Body of pancreas (tissue), 4 donors: ENCODE measurements at regions not wholly inside any gene's neighbourhood (a gene's known extent, or its start where the extent isn't known, plus 50 kb on each side); places are given as distances from the start of the nearest gene placed in this dataset.

Experiments
- ATAC-seq: fragments of 150-250 bp; one replicate; pipeline ENCODE4 v1.9.1; 2016
- DNase-seq, 4 donors: peaks; one replicate each; pipeline ENCODE4 v3.0.0-alpha.2; 2019
- H3K27ac ChIP-seq, 4 donors: fragments of 200-600 bp; sonication (generic); 1 replicate in 3 of 4; 2 replicates in 1 of 4; pipeline versions ENCODE4 v1.5.1 to v1.6.1; 2016 to 2019; ENCODE audit warnings: mild to moderate bottlenecking in 1 of 4, mixed read lengths in 1 of 4, moderate library complexity in 1 of 4
- H3K27me3 ChIP-seq, 2 donors: fragments of 200-600 bp; sonication (generic); one replicate each; pipeline ENCODE4 v1.6.0; 2016; ENCODE audit warnings: mild to moderate bottlenecking in 1 of 2
- H3K36me3 ChIP-seq, 2 donors: fragments of 200-600 bp; sonication (generic); replicated peaks in 1 of 2; 2 replicates each; pipeline ENCODE4 v1.5.1; 2016; ENCODE audit warnings: low read depth in 2 of 2; ENCODE audit not compliant: insufficient read depth in 1 of 2
- H3K4me1 ChIP-seq: fragments of 200-600 bp; sonication (generic); one replicate; pipeline ENCODE4 v1.6.0; 2016
- H3K4me3 ChIP-seq, 2 donors: fragments of 200-600 bp; sonication (generic); 1 replicate in 1 of 2; 2 replicates in 1 of 2; pipeline ENCODE4 v1.5.1; 2016 to 2019
- H3K9me3 ChIP-seq, 3 donors: fragments of 200-600 bp; sonication (generic); 1 replicate in 2 of 3; 2 replicates in 1 of 3; pipeline ENCODE4 v1.5.1; 2016
- POLR2A ChIP-seq, 3 donors: fragments of 450-650 bp; IDR thresholded peaks; one replicate each; pipeline ENCODE4 v1.6.1; 2016; ENCODE audit warnings: antibody characterized with exemption in 3 of 3, mild to moderate bottlenecking in 2 of 3
- WGBS, 2 donors: methylation state at CpG; one replicate each; pipeline ENCODE4 v1.1.5; 2017; 5-methylcytosine and 5-hydroxymethylcytosine counted together
- intact Hi-C: fragments of 100-400 bp; cut with DNase I; formaldehyde crosslinking; loops from one replicate; pipeline ENCODE4 v1.15.1; 2023
- TF ChIP-seq, protein P1 (sequence below), 7 experiments: fragments of 450-650 bp in 4 of 7; fragments of 200-600 bp in 3 of 7; sonication (generic) in 3 of 7; IDR thresholded peaks; one replicate each; pipeline ENCODE4 v1.5.1; 2016 to 2019; ENCODE audit warnings: antibody characterized with exemption in 7 of 7

DNA sequence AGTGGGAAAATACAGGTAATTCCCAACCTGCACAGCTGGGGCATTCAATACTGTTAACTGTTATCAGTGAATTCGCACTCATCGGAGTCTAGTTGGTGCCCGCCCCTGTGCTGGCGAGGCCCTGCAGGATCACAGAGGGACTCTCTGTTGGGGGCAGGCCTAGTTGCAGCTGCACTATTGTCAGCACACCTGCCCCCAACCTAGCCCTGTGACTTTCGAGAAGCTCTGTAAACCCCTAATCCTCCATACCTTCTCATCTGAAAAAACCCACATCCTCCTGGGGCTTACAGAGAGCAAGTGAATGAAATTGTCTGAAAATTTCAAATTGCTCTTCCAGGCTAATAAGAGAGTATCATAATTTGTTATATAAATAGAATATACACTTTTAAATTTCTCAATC is 132.2 kb upstream of the NUDT4 start:
- Histone ChIP-seq H3K4me1 (peaks cover 8% of the 10 kb centered on the region), H3K9me3 (no peaks in the 10 kb centered on the region), H3K27me3 (no peaks in the 10 kb centered on the region), H3K36me3 (no peaks in the 10 kb centered on the region), H3K27ac (no peak overlapping the region), H3K4me3 (no peak overlapping the region)
- DNase-seq (no peak), ATAC-seq (no peak)
- WGBS, 2 donors, result 50 to 75% methylated on average over 4 to 5 of the region's 5 CpGs
- TF ChIP-seq, protein P1, sequence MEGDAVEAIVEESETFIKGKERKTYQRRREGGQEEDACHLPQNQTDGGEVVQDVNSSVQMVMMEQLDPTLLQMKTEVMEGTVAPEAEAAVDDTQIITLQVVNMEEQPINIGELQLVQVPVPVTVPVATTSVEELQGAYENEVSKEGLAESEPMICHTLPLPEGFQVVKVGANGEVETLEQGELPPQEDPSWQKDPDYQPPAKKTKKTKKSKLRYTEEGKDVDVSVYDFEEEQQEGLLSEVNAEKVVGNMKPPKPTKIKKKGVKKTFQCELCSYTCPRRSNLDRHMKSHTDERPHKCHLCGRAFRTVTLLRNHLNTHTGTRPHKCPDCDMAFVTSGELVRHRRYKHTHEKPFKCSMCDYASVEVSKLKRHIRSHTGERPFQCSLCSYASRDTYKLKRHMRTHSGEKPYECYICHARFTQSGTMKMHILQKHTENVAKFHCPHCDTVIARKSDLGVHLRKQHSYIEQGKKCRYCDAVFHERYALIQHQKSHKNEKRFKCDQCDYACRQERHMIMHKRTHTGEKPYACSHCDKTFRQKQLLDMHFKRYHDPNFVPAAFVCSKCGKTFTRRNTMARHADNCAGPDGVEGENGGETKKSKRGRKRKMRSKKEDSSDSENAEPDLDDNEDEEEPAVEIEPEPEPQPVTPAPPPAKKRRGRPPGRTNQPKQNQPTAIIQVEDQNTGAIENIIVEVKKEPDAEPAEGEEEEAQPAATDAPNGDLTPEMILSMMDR (IDR thresholded peaks at IDR 0.05), result no peak
- no peak for TF ChIP-seq POLR2A (IDR thresholded peaks at IDR 0.05)
- intact Hi-C loops, result no loop called here

DNA sequence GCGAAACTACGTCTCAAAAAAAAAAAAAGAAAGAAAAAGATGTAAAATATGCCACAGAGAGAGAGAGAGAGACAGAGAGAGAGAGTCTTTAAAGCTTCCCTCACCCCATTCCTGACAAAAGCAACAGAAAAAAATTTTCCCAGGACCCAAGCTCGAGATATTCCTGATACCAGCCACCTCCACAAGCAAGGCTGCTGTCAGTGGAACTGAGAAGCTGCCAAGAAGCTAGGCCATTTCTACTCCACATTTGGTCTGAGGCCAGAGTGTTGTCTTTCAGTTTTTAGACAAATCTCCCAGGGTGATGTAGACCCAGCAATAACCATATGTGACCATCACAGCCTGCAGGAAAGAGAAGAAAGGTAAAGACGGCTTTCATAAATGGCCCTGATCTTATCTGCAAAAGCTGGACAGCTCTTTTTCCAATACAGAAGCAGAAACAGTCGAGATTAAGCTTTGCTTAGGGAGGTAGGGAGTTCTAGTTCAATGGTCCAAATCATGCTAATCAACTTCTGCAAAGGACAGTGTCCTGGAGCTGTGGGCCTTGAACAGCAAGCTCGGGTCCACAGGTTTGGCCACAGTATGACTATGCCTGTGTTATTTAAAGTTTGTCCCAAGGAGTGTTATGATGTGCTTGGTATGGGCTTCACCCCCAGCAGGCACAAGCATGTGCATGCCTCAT is 130.3 kb upstream of the NUDT4 start:
- TF ChIP-seq, protein P1 (IDR thresholded peaks at IDR 0.05), result no peak
- no peak for TF ChIP-seq POLR2A (IDR thresholded peaks at IDR 0.05)
- no peak overlapping the region for H3K27ac ChIP-seq
- no peak for DNase-seq

DNA sequence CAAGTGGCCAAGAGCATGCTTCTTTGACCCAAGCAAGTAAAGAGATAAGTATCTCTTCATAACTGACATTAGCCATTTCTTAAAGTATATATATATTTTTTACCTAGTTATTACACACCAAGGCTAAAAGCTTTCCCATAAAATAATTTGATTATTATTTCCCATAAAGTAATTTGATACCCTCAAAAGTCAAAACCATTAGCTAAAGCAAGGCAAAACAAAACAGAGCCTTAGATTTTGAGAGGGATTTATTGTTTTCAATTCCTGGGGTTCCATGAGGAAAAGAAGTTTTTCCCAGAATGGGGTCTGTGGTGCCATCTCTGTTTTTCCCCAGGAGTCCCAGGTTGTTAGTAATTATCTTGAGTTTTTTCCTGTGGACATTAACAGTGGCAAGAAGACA is 125.5 kb upstream of the NUDT4 start:
- Histone ChIP-seq H3K36me3 (no peaks in the 10 kb centered on the region), H3K27ac (no peak overlapping the region), H3K4me3 (no peak overlapping the region), H3K27me3 (no peaks in the 10 kb centered on the region), H3K4me1 (no peaks in the 10 kb centered on the region), H3K9me3 (peaks cover 0 to 11% (median 0%) of the 10 kb centered on the region in 3 donors)
- ATAC-seq (no peak), DNase-seq (no peak)
- intact Hi-C loops, result no loop called here
- TF ChIP-seq POLR2A (IDR thresholded peaks at IDR 0.05), result no peak
- TF ChIP-seq, protein P1 (IDR thresholded peaks at IDR 0.05), result no peak

More for the DNA sequence above, 130.3 kb upstream of the NUDT4 start:
- Histone ChIP-seq H3K4me3 (no peak overlapping the region), H3K27me3 (no peaks in the 10 kb centered on the region), H3K36me3 (no peaks in the 10 kb centered on the region), H3K9me3 (no peaks in the 10 kb centered on the region), H3K4me1 (peaks cover 8% of the 10 kb centered on the region)
- no peak for ATAC-seq
- intact Hi-C loops, result no loop called here
- 29 to 39% methylated on average over 6 of the region's 6 CpGs for WGBS, 2 donors

DNA sequence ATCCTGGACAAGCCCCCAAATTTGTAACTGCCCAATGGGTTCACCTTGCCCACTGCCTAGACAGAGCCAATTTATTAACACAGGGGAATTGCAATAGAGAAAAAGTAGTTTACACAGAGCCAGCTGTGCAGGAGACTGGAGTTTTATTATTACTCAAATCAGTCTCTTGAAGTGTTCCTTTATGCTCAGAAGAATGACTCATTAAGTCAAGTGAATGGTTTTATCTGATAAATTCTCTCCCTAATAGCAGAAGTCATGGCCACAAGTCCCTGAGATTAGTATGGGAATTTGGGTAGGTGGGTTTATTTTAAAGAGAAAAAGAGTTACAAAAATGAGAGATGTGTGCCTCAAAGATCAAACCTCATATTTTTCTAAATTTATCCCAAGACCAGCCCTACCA is 122.8 kb upstream of the NUDT4 start:
- TF ChIP-seq, protein P1 (IDR thresholded peaks at IDR 0.05), result no peak
- TF ChIP-seq POLR2A (IDR thresholded peaks at IDR 0.05), result no peak
- no peak for ATAC-seq

More for the DNA sequence above, 122.8 kb upstream of the NUDT4 start:
- Histone ChIP-seq H3K27ac (no peak overlapping the region), H3K4me1 (no peaks in the 10 kb centered on the region), H3K27me3 (no peaks in the 10 kb centered on the region), H3K36me3 (no peaks in the 10 kb centered on the region), H3K4me3 (no peak overlapping the region), H3K9me3 (peaks cover 0 to 11% (median 0%) of the 10 kb centered on the region in 3 donors)
- intact Hi-C loops, result no loop called here
- DNase-seq, result no peak
